Adrenal gland (tissue), 5 donors: ENCODE measurements at regions not wholly inside any gene's neighbourhood (a gene's known extent, or its start where the extent isn't known, plus 50 kb on each side); places are given as distances from the start of the nearest gene placed in this dataset.

Experiments used
- CTCF ChIP-seq, 6 experiments: fragments of 450-650 bp in 4 of 6; fragments of 200-600 bp in 2 of 6; sonication (generic) in 1 of 6; IDR thresholded peaks; 1 replicate in 5 of 6; 2 replicates in 1 of 6; pipeline versions ENCODE4 v1.5.1 to v1.8.0; 2016 to 2021; ENCODE audit warnings: antibody characterized with exemption in 6 of 6, mild to moderate bottlenecking in 2 of 6, moderate library complexity in 1 of 6
- POLR2A ChIP-seq, 2 donors: fragments of 450-650 bp; IDR thresholded peaks; one replicate each; pipeline ENCODE4 v1.6.1; 2017; ENCODE audit warnings: antibody characterized with exemption in 2 of 2, mild to moderate bottlenecking in 2 of 2, moderate library complexity in 1 of 2
- donor health status: DM: no; HTN: no; CAD: no.

GRCh38 chr16:72552654-72553053, 380.7 kb upstream of the PMFBP1 start:
- TF ChIP-seq CTCF (IDR thresholded peaks at IDR 0.05) (no peak), POLR2A (IDR thresholded peaks at IDR 0.05) (no peak)
